ENCODE measurements at regions not wholly inside any gene's neighbourhood (a gene's known extent, or its start where the extent isn't known, plus 50 kb on each side); places are given as distances from the start of the nearest gene placed in this dataset.

DNA sequence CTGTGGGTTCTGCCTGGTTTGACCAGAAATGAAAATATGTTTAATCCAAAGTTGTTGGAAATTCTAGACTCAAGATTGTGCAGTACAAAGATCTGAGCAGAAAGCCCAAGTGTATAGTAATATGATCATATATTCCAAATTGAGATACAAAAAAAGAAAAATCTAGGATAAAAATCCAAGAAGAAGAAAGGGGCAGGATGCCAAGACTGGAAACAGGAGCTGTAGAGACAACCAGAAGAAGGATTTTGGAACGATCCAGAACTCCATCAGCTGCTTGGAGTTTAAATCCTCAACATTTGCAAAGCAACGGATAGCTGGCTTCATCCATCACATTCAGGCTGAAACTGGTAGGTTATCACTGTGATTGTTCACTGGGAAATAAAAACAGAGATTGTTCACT, 333.6 kb upstream of the UBE2E3 start:
- H3K9me3 ChIP-seq, result no peaks in the 10 kb centered on the region
- no peaks in the 10 kb centered on the region for H3K27me3 ChIP-seq
- no peak overlapping the region for H3K27ac ChIP-seq
- ATAC-seq (no peak), DNase-seq (no peak)
- H3K4me1 ChIP-seq, result no peaks in the 10 kb centered on the region
- H3K36me3 ChIP-seq, result no peaks in the 10 kb centered on the region
- no peak overlapping the region for H3K4me3 ChIP-seq
- 52% methylated on average over 2 of the region's 2 CpGs for WGBS (ENCODE audit: insufficient coverage, low coverage, low lambda C conversion rate, missing lambda C conversion rate)
- TF ChIP-seq POLR2A (IDR thresholded peaks at IDR 0.05), result no peak
- TF ChIP-seq, protein P1, sequence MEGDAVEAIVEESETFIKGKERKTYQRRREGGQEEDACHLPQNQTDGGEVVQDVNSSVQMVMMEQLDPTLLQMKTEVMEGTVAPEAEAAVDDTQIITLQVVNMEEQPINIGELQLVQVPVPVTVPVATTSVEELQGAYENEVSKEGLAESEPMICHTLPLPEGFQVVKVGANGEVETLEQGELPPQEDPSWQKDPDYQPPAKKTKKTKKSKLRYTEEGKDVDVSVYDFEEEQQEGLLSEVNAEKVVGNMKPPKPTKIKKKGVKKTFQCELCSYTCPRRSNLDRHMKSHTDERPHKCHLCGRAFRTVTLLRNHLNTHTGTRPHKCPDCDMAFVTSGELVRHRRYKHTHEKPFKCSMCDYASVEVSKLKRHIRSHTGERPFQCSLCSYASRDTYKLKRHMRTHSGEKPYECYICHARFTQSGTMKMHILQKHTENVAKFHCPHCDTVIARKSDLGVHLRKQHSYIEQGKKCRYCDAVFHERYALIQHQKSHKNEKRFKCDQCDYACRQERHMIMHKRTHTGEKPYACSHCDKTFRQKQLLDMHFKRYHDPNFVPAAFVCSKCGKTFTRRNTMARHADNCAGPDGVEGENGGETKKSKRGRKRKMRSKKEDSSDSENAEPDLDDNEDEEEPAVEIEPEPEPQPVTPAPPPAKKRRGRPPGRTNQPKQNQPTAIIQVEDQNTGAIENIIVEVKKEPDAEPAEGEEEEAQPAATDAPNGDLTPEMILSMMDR (IDR thresholded peaks at IDR 0.05), result no peak
- intact Hi-C loops (cut with DNase I), result no loop called here

DNA sequence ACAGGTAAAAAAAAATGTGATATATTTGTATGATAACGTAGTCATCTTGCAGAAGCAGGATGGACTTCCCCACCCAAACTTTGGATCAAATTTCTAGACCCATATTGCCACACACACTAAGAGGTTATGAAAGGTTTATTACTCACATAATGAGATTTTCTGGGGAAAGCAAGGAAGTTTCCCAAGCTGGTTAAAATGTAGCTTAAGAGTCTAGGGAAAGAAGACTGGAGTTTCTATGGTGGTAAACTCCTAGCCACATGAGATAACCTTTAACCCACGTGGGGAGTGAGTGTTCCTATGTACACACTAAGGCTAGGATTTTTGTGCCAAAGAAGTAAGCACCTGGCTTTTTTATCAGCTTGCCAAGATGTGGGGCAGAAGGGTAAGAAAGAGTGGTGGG, 335.7 kb upstream of the UBE2E3 start:
- intact Hi-C loops (cut with DNase I), result no loop called here
- Histone ChIP-seq H3K4me1 (no peaks in the 10 kb centered on the region), H3K27ac (no peak overlapping the region), H3K4me3 (no peak overlapping the region), H3K27me3 (no peaks in the 10 kb centered on the region), H3K9me3 (no peaks in the 10 kb centered on the region), H3K36me3 (no peaks in the 10 kb centered on the region)
- TF ChIP-seq, protein P1 (IDR thresholded peaks at IDR 0.05), result no peak
- TF ChIP-seq POLR2A (IDR thresholded peaks at IDR 0.05), result no peak
- 65% methylated on average over 1 of the region's 2 CpGs for WGBS (ENCODE audit: insufficient coverage, low coverage, low lambda C conversion rate, missing lambda C conversion rate)
- no peak for DNase-seq
- no peak for ATAC-seq

DNA sequence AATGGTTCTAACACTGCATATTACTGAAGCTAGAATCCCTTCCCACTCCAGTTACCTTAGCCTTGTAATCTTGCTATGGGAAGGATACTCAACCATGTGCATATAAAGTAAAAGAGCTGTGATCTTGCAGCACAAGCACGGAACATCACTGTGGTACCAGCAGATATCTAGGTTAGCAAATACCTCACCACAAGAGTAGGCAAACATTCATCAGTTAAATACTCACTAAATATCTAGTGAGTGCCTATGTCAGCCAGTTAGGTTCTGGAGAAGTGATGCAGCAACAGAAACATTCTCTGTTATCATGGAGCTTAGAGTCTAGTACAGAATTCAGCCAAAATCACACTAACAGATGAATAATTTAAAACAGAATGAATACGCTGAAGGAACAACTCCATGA, 349.6 kb upstream of the UBE2E3 start:
- H3K27me3 ChIP-seq, result no peaks in the 10 kb centered on the region
- H3K9me3 ChIP-seq, result no peaks in the 10 kb centered on the region
- ATAC-seq (no peak), DNase-seq (no peak)
- TF ChIP-seq POLR2A (IDR thresholded peaks at IDR 0.05), result no peak
- TF ChIP-seq, protein P1 (IDR thresholded peaks at IDR 0.05), result no peak
- H3K36me3 ChIP-seq, result no peaks in the 10 kb centered on the region
- H3K27ac ChIP-seq, result no peak overlapping the region
- H3K4me1 ChIP-seq, result no peaks in the 10 kb centered on the region
- no peak overlapping the region for H3K4me3 ChIP-seq
- intact Hi-C loops (cut with DNase I), result no loop called here
- 83% methylated on average over 2 of the region's 2 CpGs for WGBS (ENCODE audit: insufficient coverage, low coverage, low lambda C conversion rate, missing lambda C conversion rate)

DNA sequence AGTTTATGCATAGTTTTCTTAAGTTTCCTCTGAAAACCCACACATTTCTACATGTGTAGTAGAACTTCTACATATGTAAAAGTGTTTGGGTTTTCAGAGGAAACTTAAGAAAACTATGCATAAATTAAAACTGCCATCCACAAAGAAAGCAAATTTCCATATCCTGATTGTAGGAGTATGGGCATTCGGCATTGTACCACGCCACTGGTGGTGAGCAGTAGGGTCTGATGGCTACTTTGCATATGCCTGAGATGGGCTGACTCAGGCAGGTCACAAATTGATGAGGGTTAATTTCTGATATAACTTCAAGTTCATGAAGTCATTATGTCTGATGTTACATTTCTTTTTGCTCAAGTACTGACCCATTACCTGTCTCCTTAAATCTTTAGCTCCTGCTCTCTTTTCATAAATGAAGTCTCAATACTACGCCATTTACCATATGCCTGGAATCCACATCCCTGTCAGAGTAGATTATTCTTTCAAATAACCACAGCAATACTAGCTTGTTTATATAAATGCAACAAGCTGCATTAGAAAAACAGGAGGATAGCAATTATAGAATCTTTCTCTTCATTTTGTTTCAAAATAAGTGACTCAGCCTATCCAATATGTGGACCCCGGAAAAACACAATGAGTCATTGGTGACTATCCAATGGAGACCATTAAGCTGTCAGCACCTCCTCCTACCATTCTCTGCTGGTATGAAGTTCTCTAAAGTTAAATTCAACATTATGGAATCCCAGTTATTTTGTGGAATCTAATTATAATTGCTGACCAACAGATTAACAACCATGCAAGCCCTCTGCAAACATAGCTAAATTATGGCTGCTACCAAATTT, 355.2 kb upstream of the UBE2E3 start:
- H3K4me1 ChIP-seq, result no peaks in the 10 kb centered on the region
- intact Hi-C loops (cut with DNase I), result no loop called here
- H3K27ac ChIP-seq, result no peak overlapping the region
- H3K9me3 ChIP-seq, result no peaks in the 10 kb centered on the region
- no peak overlapping the region for H3K4me3 ChIP-seq
- ATAC-seq (no peak), DNase-seq (no peak)
- whole genome bisulfite sequencing (ENCODE audit: insufficient coverage, low coverage, low lambda C conversion rate, missing lambda C conversion rate), result 73% methylated on average over 4 of the region's 4 CpGs
- no peak for TF ChIP-seq POLR2A (IDR thresholded peaks at IDR 0.05)
- TF ChIP-seq, protein P1 (IDR thresholded peaks at IDR 0.05), result no peak
- no peaks in the 10 kb centered on the region for H3K27me3 ChIP-seq
- no peaks in the 10 kb centered on the region for H3K36me3 ChIP-seq

Measured in right lobe of liver (tissue), 6 donors.